ENCODE measurements at regions not wholly inside any gene's neighbourhood (a gene's known extent, or its start where the extent isn't known, plus 50 kb on each side); places are given as distances from the start of the nearest gene placed in this dataset.

DNA sequence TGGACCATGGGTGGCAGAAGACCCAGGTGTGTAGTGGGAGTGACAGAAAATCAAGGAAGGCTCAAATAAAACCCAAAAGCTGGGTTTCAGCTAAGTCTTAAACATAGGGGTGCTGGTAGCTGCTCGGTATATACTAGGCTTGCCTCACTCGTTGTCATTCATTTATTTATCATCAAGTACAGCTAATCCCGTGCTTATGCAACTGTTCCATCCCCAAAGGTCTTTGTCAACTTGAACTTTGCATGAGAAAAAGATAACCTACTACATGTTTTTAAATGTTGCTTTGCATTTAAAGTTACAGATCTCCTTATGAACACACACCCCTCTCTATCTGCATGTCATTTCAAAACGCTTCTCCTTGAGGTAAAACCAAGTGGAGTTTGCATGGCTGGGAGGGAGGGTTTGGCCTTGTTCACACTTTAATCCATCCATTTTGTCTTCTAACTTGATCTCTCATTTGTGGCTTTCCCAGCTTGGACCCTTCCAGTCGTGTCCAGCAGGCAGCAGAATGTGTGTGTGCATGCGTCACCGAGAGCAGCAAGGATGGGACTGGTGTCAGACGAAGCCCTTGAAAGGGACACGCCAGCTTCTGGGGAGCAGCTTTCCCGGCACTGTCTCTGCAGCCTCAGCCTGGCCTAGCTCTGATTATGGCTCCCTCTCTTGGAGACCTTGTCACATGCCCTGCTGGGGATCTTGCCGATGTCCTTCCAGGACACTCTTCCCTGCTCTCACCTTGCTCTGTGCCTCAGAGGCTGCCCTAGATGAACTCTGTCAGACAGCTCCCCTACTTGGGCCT is 133.5 kb downstream of the GADD45G start:
- Histone ChIP-seq H3K27ac (no peak overlapping the region), H3K27me3 (no peaks in the 10 kb centered on the region), H3K36me3 (ENCODE audit: low read depth, missing control alignments) (no peaks in the 10 kb centered on the region), H3K9me3 (no peaks in the 10 kb centered on the region), H3K4me1 (peaks cover 5% of the 10 kb centered on the region), H3K4me3 (no peak overlapping the region)
- intact Hi-C loops (cut with DNase I; ENCODE audit: low total_unique reads), result no loop called here
- no peak for TF ChIP-seq POLR2A (IDR thresholded peaks at IDR 0.05)
- TF ChIP-seq, protein P1, sequence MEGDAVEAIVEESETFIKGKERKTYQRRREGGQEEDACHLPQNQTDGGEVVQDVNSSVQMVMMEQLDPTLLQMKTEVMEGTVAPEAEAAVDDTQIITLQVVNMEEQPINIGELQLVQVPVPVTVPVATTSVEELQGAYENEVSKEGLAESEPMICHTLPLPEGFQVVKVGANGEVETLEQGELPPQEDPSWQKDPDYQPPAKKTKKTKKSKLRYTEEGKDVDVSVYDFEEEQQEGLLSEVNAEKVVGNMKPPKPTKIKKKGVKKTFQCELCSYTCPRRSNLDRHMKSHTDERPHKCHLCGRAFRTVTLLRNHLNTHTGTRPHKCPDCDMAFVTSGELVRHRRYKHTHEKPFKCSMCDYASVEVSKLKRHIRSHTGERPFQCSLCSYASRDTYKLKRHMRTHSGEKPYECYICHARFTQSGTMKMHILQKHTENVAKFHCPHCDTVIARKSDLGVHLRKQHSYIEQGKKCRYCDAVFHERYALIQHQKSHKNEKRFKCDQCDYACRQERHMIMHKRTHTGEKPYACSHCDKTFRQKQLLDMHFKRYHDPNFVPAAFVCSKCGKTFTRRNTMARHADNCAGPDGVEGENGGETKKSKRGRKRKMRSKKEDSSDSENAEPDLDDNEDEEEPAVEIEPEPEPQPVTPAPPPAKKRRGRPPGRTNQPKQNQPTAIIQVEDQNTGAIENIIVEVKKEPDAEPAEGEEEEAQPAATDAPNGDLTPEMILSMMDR (IDR thresholded peaks at IDR 0.05), result no peak
- DNase-seq, result no peak
- WGBS, 2 donors, result 82 to 90% methylated on average over 11 of the region's 11 CpGs

GRCh38 chr9:89739511-89739910 is 134.7 kb downstream of the GADD45G start:
- Histone ChIP-seq H3K4me1 (no peaks in the 10 kb centered on the region), H3K27ac (no peak overlapping the region), H3K9me3 (no peaks in the 10 kb centered on the region), H3K4me3 (no peak overlapping the region), H3K27me3 (no peaks in the 10 kb centered on the region), H3K36me3 (ENCODE audit: low read depth, missing control alignments) (no peaks in the 10 kb centered on the region)
- 86 to 89% methylated on average over 4 of the region's 4 CpGs for WGBS, 2 donors
- intact Hi-C loops (cut with DNase I; ENCODE audit: low total_unique reads), result no loop called here
- DNase-seq, result no peak
- TF ChIP-seq, protein P1 (IDR thresholded peaks at IDR 0.05), result no peak
- TF ChIP-seq POLR2A (IDR thresholded peaks at IDR 0.05), result no peak

- no peak overlapping the region for H3K27ac ChIP-seq
- no peak overlapping the region for H3K4me3 ChIP-seq
- intact Hi-C loops (cut with DNase I; ENCODE audit: low total_unique reads), result no loop called here
- H3K4me1 ChIP-seq, result no peaks in the 10 kb centered on the region
- H3K36me3 ChIP-seq (ENCODE audit: low read depth, missing control alignments), result no peaks in the 10 kb centered on the region
- WGBS, 2 donors, result 79 to 84% methylated on average over 9 of the region's 9 CpGs
- TF ChIP-seq, protein P1 (IDR thresholded peaks at IDR 0.05), result no peak
- TF ChIP-seq POLR2A (IDR thresholded peaks at IDR 0.05), result no peak
- no peaks in the 10 kb centered on the region for H3K9me3 ChIP-seq
- no peak for DNase-seq
- H3K27me3 ChIP-seq, result no peaks in the 10 kb centered on the region
Observed at GRCh38 chr9:89739916-89740315, 135.1 kb downstream of the GADD45G start.

DNA sequence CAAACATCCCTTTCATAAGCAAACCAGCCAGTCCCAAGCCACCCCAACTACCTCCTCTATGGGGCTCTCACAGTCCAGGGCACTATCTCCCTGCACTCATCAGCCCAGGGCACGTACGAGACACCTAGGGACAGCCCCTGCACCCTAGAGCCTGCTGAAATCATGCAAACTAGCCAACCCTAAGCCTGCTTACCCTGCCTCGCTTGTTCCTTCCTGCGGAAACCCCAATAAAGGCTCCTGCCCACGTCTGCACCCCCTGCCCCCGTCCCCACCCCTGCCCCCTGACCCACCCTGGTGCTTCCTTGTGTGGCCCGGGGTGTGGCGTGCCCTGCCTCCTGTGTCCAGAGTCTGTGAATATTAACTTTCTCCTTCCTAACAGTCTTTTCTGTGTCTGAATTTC is 135.9 kb downstream of the GADD45G start:
- Histone ChIP-seq H3K4me1 (no peaks in the 10 kb centered on the region), H3K4me3 (no peak overlapping the region), H3K27ac (no peak overlapping the region), H3K27me3 (no peaks in the 10 kb centered on the region), H3K36me3 (ENCODE audit: low read depth, missing control alignments) (no peaks in the 10 kb centered on the region), H3K9me3 (no peaks in the 10 kb centered on the region)
- no peak for TF ChIP-seq POLR2A (IDR thresholded peaks at IDR 0.05)
- TF ChIP-seq, protein P1 (IDR thresholded peaks at IDR 0.05), result no peak
- intact Hi-C loops (cut with DNase I; ENCODE audit: low total_unique reads), result no loop called here
- DNase-seq, result no peak
- WGBS, 2 donors, result 75 to 89% methylated on average over 8 of the region's 8 CpGs

GRCh38 chr9:89742660-89743059 is 137.8 kb downstream of the GADD45G start:
- Histone ChIP-seq H3K4me1 (peaks cover 6% of the 10 kb centered on the region), H3K27me3 (no peaks in the 10 kb centered on the region), H3K9me3 (no peaks in the 10 kb centered on the region), H3K36me3 (ENCODE audit: low read depth, missing control alignments) (no peaks in the 10 kb centered on the region), H3K27ac (no peak overlapping the region), H3K4me3 (no peak overlapping the region)
- TF ChIP-seq, protein P1 (IDR thresholded peaks at IDR 0.05), result no peak
- 82 to 83% methylated on average over 6 of the region's 6 CpGs for WGBS, 2 donors
- intact Hi-C loops (cut with DNase I; ENCODE audit: low total_unique reads), result no loop called here
- DNase-seq, result no peak

Data from testis (tissue), 2 donors.